GM23338 (cell line): ENCODE measurements at regions not wholly inside any gene's neighbourhood (a gene's known extent, or its start where the extent isn't known, plus 50 kb on each side); places are given as distances from the start of the nearest gene placed in this dataset.

Experiments used
- ATAC-seq: fragments of 200-7000 bp; cut with Tn5 transposase; 3 replicates; pipeline ENCODE4 v1.9.1; 2020
- DNase-seq: peaks from one replicate; pipeline ENCODE4 v3.0.0-alpha.2; 2015; ENCODE audit warnings: low spot score
- H2AFZ ChIP-seq: fragments of 200-600 bp; sonication (generic); 2 replicates; pipeline ENCODE4 v1.8.0; 2016; ENCODE audit warnings: antibody characterized with exemption, mild to moderate bottlenecking, moderate library complexity
- H3F3A ChIP-seq: fragments of 200-600 bp; sonication (generic); replicated peaks from 2 replicates; pipeline ENCODE4 v1.8.0; 2017; ENCODE audit warnings: antibody characterized with exemption, mixed run types, low read depth
- H3K27ac ChIP-seq: fragments of 200-600 bp; sonication (generic); 2 replicates; pipeline ENCODE4 v1.6.1; 2016; ENCODE audit warnings: low read depth
- H3K27me3 ChIP-seq: fragments of 200-600 bp; sonication (generic); 2 replicates; pipeline ENCODE4 v1.8.0; 2016; ENCODE audit warnings: mild to moderate bottlenecking, mixed run types, moderate library complexity; ENCODE audit not compliant: insufficient read depth
- H3K36me3 ChIP-seq: fragments of 200-600 bp; sonication (generic); 2 replicates; pipeline ENCODE4 v1.8.0; 2016; ENCODE audit warnings: mild to moderate bottlenecking; ENCODE audit not compliant: insufficient read depth
- H3K4me1 ChIP-seq: fragments of 200-600 bp; sonication (generic); 2 replicates; pipeline ENCODE4 v1.8.0; 2016; ENCODE audit warnings: mild to moderate bottlenecking, moderate library complexity; ENCODE audit not compliant: insufficient read depth
- H3K4me2 ChIP-seq: fragments of 200-600 bp; sonication (generic); 2 replicates; pipeline ENCODE4 v1.7.1; 2017; ENCODE audit warnings: mixed run types
- H3K4me3 ChIP-seq: fragments of 200-600 bp; sonication (generic); 2 replicates; pipeline ENCODE4 v1.6.1; 2016; ENCODE audit warnings: mixed run types
- H3K79me2 ChIP-seq: fragments of 200-600 bp; sonication (generic); replicated peaks from 2 replicates; pipeline ENCODE4 v1.8.0; 2017; ENCODE audit warnings: mild to moderate bottlenecking; ENCODE audit not compliant: insufficient read depth
- H3K9me2 ChIP-seq: fragments of 200-600 bp; sonication (generic); 2 replicates; pipeline ENCODE4 v1.8.0; 2017; ENCODE audit not compliant: insufficient read depth
- H4K20me1 ChIP-seq: fragments of 200-600 bp; sonication (generic); replicated peaks from 2 replicates; pipeline ENCODE4 v1.8.0; 2017; ENCODE audit warnings: mild to moderate bottlenecking; ENCODE audit not compliant: insufficient read depth
- H3K27ac Mint-ChIP-seq: 2 replicates; pipeline ENCODE4 v1.8.0; 2020; ENCODE audit warnings: inconsistent platforms, mild to moderate bottlenecking, moderate library complexity, mixed read lengths
- H3K27me3 Mint-ChIP-seq: 3 replicates; pipeline ENCODE4 v1.8.0; 2022; ENCODE audit warnings: low read depth, mild to moderate bottlenecking, moderate library complexity, mixed read lengths, inconsistent platforms; ENCODE audit not compliant: insufficient read depth, poor library complexity
- H3K36me3 Mint-ChIP-seq: 3 replicates; pipeline ENCODE4 v1.8.0; 2021; ENCODE audit warnings: low read depth, mild to moderate bottlenecking, inconsistent platforms, moderate library complexity, mixed read lengths
- H3K4me1 Mint-ChIP-seq: 3 replicates; pipeline ENCODE4 v1.8.0; 2020; ENCODE audit warnings: mild to moderate bottlenecking, inconsistent platforms, mixed read lengths
- H3K4me3 Mint-ChIP-seq: 3 replicates; pipeline ENCODE4 v1.8.0; 2021; ENCODE audit warnings: moderate library complexity, mild to moderate bottlenecking, inconsistent platforms, mixed read lengths
- H3K9me3 Mint-ChIP-seq: 3 replicates; pipeline ENCODE4 v1.8.0; 2020; ENCODE audit warnings: moderate library complexity, mild to moderate bottlenecking, inconsistent platforms, mixed read lengths
- CREB1 ChIP-seq: fragments of 250-450 bp; sonication (Bioruptor Pico); IDR thresholded peaks from 2 replicates; pipeline ENCODE4 v1.5.0; 2020; ENCODE audit warnings: low read depth, mild to moderate bottlenecking, moderate library complexity
- ETS1 ChIP-seq: IDR thresholded peaks from 2 replicates; pipeline ENCODE4 v1.6.1; 2016; ENCODE audit warnings: antibody characterized with exemption
- JUNB ChIP-seq: IDR thresholded peaks from one replicate; pipeline ENCODE4 v1.6.1; 2016; ENCODE audit warnings: antibody characterized with exemption; ENCODE audit not compliant: unreplicated experiment
- NANOG ChIP-seq: IDR thresholded peaks from 2 replicates; pipeline ENCODE4 v1.6.1; 2016; ENCODE audit warnings: antibody characterized with exemption, borderline replicate concordance
- REST ChIP-seq: IDR thresholded peaks from one replicate; pipeline ENCODE4 v1.6.1; 2018; ENCODE audit warnings: antibody characterized with exemption; ENCODE audit not compliant: unreplicated experiment
- ZNF114 ChIP-seq: fragments of 250-450 bp; sonication (Bioruptor Pico); IDR thresholded peaks from 2 replicates; pipeline ENCODE4 v1.5.0; 2020; ENCODE audit warnings: mild to moderate bottlenecking, moderate library complexity
- ZNF462 ChIP-seq: fragments of 250-450 bp; sonication (Bioruptor Pico); IDR thresholded peaks from 2 replicates; pipeline ENCODE4 v1.5.0; 2020; ENCODE audit warnings: mild to moderate bottlenecking, moderate library complexity
- TF ChIP-seq, protein P1 (sequence below), 2 experiments: fragments of 200-600 bp in 1 of 2; sonication (generic) in 1 of 2; conservative IDR thresholded peaks; 2 replicates each; pipeline versions ENCODE4 v1.5.1 to v1.6.1; 2016 to 2017; ENCODE audit warnings: antibody characterized with exemption in 2 of 2, low read depth in 2 of 2, mild to moderate bottlenecking in 2 of 2, moderate library complexity in 1 of 2

GRCh38 chr9:19516348-19516747 is 107.5 kb downstream of the ACER2 start (continued):
- TF ChIP-seq ZNF462 (CRISPR knock-in tag) = no peak
- TF ChIP-seq, protein P1, sequence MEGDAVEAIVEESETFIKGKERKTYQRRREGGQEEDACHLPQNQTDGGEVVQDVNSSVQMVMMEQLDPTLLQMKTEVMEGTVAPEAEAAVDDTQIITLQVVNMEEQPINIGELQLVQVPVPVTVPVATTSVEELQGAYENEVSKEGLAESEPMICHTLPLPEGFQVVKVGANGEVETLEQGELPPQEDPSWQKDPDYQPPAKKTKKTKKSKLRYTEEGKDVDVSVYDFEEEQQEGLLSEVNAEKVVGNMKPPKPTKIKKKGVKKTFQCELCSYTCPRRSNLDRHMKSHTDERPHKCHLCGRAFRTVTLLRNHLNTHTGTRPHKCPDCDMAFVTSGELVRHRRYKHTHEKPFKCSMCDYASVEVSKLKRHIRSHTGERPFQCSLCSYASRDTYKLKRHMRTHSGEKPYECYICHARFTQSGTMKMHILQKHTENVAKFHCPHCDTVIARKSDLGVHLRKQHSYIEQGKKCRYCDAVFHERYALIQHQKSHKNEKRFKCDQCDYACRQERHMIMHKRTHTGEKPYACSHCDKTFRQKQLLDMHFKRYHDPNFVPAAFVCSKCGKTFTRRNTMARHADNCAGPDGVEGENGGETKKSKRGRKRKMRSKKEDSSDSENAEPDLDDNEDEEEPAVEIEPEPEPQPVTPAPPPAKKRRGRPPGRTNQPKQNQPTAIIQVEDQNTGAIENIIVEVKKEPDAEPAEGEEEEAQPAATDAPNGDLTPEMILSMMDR (conservative IDR thresholded peaks at IDR 0.05; ENCODE audit: low read depth in 2 of 2) = no peak
- no peak for TF ChIP-seq NANOG

DNA sequence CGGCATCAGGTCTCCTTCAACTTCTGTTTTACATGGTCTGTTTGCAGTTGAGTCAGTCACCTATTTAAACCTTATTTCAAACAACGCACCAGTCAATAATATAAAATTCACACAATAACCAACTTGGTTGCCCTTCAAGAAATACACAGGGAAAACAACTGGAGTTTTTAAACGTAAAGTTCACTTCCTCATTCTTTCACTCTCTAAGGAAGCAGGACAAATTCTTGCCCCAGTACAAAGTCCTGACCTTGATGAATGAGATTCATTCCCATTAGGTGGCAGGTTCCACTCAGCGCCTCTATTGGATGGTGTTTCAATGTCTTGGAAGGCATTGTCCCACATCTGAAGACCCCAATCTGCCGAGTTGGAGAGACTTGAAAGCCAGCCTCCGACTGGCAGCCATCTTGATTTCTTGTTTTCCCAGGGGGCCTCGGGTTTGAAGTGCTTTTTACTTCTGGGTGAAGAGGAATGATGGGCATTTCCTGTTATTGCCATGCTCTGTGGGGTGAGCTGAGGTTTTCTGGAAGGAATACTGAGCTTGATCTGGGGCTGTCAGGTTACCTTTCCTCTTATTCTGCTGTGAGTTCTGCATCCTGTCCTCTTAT is 105.0 kb downstream of the ACER2 start:
- no peaks in the 10 kb centered on the region for H3K9me2 ChIP-seq
- H3K27me3 Mint-ChIP-seq = peaks cover 4% of the 10 kb centered on the region
- H3K4me1 ChIP-seq = peaks cover 3% of the 10 kb centered on the region; the same call in 1 of the 2 replicates
- ATAC-seq = no peak
- H4K20me1 ChIP-seq = no peaks in the 10 kb centered on the region
- H3K36me3 ChIP-seq = no peaks in the 10 kb centered on the region
- H3K27me3 ChIP-seq = no peaks in the 10 kb centered on the region
- no peak overlapping the region; the same call in 1 of the 2 replicates for H2AFZ ChIP-seq
- no peak for DNase-seq
- no peaks in the 10 kb centered on the region for H3K36me3 Mint-ChIP-seq
- no peaks in the 10 kb centered on the region for H3K79me2 ChIP-seq
- H3F3A ChIP-seq = no peaks in the 10 kb centered on the region
- no peak overlapping the region for H3K27ac Mint-ChIP-seq
- 0 out of 2 replicates have a peak overlapping the region, but pooled peaks have one; percentile 18 for H3K4me2 ChIP-seq
- H3K4me1 Mint-ChIP-seq = peaks cover 6% of the 10 kb centered on the region; the same call in 1 of the 3 replicates
- no peaks in the 10 kb centered on the region for H3K9me3 Mint-ChIP-seq
- H3K4me3 ChIP-seq = no peak overlapping the region
- H3K4me3 Mint-ChIP-seq = no peak overlapping the region
- no peak overlapping the region for H3K27ac ChIP-seq
- TF ChIP-seq CREB1 (CRISPR knock-in tag) = no peak
- TF ChIP-seq ZNF114 = no peak
- TF ChIP-seq NANOG = no peak
- no peak for TF ChIP-seq JUNB
- TF ChIP-seq ETS1 = no peak
- no peak for TF ChIP-seq REST
